Transverse colon (tissue), 4 donors: ENCODE measurements at regions not wholly inside any gene's neighbourhood (a gene's known extent, or its start where the extent isn't known, plus 50 kb on each side); places are given as distances from the start of the nearest gene placed in this dataset.
"Not testable (repeated sequence)": the region's sequence is repeated elsewhere in the genome, so short reads cannot be mapped to it uniquely, and the experiment has no call there.

Experiments
- DNase-seq: peaks from one replicate; pipeline ENCODE4 v3.0.0-alpha.2; 2019
- H3K27ac ChIP-seq, 4 donors: fragments of 200-600 bp; sonication (generic); 2 replicates each; pipeline ENCODE4 v1.5.1; 2016 to 2018; ENCODE audit warnings: inconsistent platforms in 4 of 4
- H3K27me3 ChIP-seq: fragments of 200-600 bp; sonication (generic); 2 replicates; pipeline ENCODE4 v1.5.1; 2017; ENCODE audit warnings: inconsistent platforms
- H3K36me3 ChIP-seq, 4 donors: fragments of 200-600 bp; sonication (generic); 2 replicates each; pipeline ENCODE4 v1.5.1; 2017 to 2019; ENCODE audit warnings: inconsistent platforms in 4 of 4
- H3K4me1 ChIP-seq, 4 donors: fragments of 200-600 bp; sonication (generic); 2 replicates each; pipeline ENCODE4 v1.5.1; 2017 to 2020; ENCODE audit warnings: inconsistent platforms in 4 of 4
- H3K4me3 ChIP-seq, 4 donors: fragments of 200-600 bp; sonication (generic); 1 replicate in 1 of 4; 2 replicates in 3 of 4; pipeline versions ENCODE4 v1.5.1 to v1.6.1; 2017 to 2019; ENCODE audit warnings: inconsistent platforms in 4 of 4
- H3K9me3 ChIP-seq, 2 donors: fragments of 200-600 bp; sonication (generic); 2 replicates each; pipeline ENCODE4 v1.5.1; 2017 to 2019; ENCODE audit warnings: inconsistent platforms in 2 of 2
- EP300 ChIP-seq: sonication (generic); formaldehyde crosslinking; IDR thresholded peaks from one replicate; pipeline ENCODE4 v1.6.1; 2017; ENCODE audit warnings: antibody characterized with exemption, low read depth
- POLR2A ChIP-seq: fragments of 450-650 bp; IDR thresholded peaks from one replicate; pipeline ENCODE4 v1.6.1; 2016; ENCODE audit warnings: antibody characterized with exemption, mild to moderate bottlenecking, moderate library complexity
- POLR2AphosphoS5 ChIP-seq, 3 donors: sonication (generic); formaldehyde crosslinking; IDR thresholded peaks; one replicate each; pipeline ENCODE4 v1.6.1; 2016; ENCODE audit warnings: antibody characterized with exemption in 3 of 3
- WGBS, 2 donors: methylation state at CpG; one replicate each; pipeline ENCODE4 v1.1.5; 2018; ENCODE audit warnings: low coverage in 1 of 2; 5-methylcytosine and 5-hydroxymethylcytosine counted together
- in situ Hi-C, 4 donors: fragments of 200-750 bp; cut with MboI; loops; one replicate each; pipeline versions ENCODE4 v1.15.0 to v1.15.1; 2017; ENCODE audit warnings: low sequenced_read_pairs in 3 of 4, low pct_ligation_motif_present in 1 of 4, low pct_unique_long_range_greater_than_20kb in 1 of 4
- intact Hi-C: fragments of 100-400 bp; cut with DNase I; formaldehyde crosslinking; loops from one replicate; pipeline ENCODE4 v1.15.1; 2023; ENCODE audit warnings: low total_unique reads
- TF ChIP-seq, protein P1 (sequence below), 5 experiments: fragments of 200-600 bp in 3 of 5; fragments of 450-650 bp in 2 of 5; sonication (generic) in 3 of 5; IDR thresholded peaks; 1 replicate in 2 of 5; 2 replicates in 3 of 5; pipeline ENCODE4 v1.5.1; 2016 to 2017; ENCODE audit warnings: antibody characterized with exemption in 5 of 5, inconsistent platforms in 3 of 5, mild to moderate bottlenecking in 2 of 5, moderate library complexity in 1 of 5

DNA sequence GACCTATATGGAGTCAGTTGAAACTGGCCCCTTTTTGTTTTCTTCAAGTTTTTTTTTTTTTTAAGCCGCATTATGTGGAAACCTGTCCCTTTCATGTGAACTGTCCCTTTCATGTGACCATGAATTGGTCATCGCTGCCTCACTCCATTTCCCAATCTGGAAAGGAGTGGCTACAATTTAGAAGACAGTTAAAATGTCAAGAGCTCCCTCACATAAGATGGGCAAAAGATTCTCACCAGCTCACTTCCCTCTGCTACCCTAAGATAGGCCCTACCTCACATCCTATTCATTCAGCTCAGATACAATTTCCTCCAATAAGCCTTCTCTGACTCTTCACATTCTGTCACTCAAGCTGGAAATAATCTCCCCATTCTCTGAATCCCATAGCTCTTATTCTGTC is 111.3 kb upstream of the BCL6 start:
- WGBS, 2 donors: 90 to 100% methylated on average over 2 of the region's 2 CpGs
- in situ Hi-C loops: no loop called here

DNA sequence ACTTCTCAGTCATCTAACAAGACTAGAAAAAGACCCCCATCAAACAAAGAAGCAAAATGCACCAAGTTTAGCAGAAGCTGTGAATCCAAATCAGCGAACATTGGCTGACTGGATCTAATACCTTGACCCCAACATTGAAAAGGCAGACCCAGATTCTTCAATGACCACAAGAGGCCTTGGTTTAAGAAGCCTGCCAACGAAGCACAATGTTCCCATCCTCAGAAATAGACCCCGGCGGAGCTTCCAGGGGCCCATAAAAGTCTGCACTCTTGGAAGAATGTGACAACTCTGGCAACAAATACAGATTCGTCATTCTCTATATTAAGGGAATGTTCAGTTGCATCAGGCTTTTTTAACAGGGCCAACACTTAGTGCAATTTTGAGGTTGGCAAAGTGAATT is 112.8 kb upstream of the BCL6 start:
- TF ChIP-seq EP300 (no peak), POLR2A (no peak), POLR2AphosphoS5 (IDR thresholded peaks at IDR 0.05) (no peak)
- TF ChIP-seq, protein P1, sequence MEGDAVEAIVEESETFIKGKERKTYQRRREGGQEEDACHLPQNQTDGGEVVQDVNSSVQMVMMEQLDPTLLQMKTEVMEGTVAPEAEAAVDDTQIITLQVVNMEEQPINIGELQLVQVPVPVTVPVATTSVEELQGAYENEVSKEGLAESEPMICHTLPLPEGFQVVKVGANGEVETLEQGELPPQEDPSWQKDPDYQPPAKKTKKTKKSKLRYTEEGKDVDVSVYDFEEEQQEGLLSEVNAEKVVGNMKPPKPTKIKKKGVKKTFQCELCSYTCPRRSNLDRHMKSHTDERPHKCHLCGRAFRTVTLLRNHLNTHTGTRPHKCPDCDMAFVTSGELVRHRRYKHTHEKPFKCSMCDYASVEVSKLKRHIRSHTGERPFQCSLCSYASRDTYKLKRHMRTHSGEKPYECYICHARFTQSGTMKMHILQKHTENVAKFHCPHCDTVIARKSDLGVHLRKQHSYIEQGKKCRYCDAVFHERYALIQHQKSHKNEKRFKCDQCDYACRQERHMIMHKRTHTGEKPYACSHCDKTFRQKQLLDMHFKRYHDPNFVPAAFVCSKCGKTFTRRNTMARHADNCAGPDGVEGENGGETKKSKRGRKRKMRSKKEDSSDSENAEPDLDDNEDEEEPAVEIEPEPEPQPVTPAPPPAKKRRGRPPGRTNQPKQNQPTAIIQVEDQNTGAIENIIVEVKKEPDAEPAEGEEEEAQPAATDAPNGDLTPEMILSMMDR (IDR thresholded peaks at IDR 0.05): no peak
- WGBS, 2 donors: 80 to 86% methylated on average over 1 to 5 of the region's 5 CpGs
- Histone ChIP-seq H3K9me3 (peaks cover 4 to 6% of the 10 kb centered on the region in 2 donors), H3K36me3 (no peaks in the 10 kb centered on the region), H3K4me3 (no peak overlapping the region), H3K27me3 (no peaks in the 10 kb centered on the region), H3K4me1 (no peaks in the 10 kb centered on the region), H3K27ac (no peak overlapping the region)
- DNase-seq: no peak
- intact Hi-C loops (no loop called here), in situ Hi-C loops (no loop called here)

More for the DNA sequence above, 111.3 kb upstream of the BCL6 start:
- DNase-seq: no peak
- intact Hi-C loops: no loop called here
- TF ChIP-seq POLR2AphosphoS5 (IDR thresholded peaks at IDR 0.05) (no peak), POLR2A (no peak), EP300 (no peak)
- TF ChIP-seq, protein P1 (IDR thresholded peaks at IDR 0.05): no peak
- Histone ChIP-seq H3K9me3 (peaks cover 4 to 5% of the 10 kb centered on the region in 2 donors), H3K4me1 (no peaks in the 10 kb centered on the region), H3K4me3 (no peak overlapping the region), H3K27ac (no peak overlapping the region), H3K36me3 (no peaks in the 10 kb centered on the region), H3K27me3 (no peaks in the 10 kb centered on the region)

DNA sequence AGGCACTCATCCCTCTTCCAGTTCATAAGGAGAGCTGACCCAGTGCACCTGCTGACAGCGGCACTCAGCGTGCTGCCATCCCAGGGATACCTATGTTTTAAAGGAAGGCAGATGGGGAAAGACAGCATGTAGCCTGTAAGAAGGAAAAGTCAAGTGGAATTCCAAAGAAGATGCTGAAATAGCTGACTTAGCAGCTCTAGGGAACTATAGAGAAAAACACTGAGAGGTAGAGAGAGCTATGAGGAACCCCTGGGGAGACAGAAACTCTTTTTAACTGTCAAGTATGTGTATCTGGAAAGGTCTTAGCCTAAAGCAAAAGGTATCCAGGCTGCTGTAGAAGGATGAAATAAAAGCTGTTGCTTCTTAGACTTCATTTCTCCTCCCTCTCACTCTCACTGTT is 113.4 kb upstream of the BCL6 start:
- Histone ChIP-seq H3K27me3 (no peaks in the 10 kb centered on the region), H3K9me3 (peaks cover 4 to 6% of the 10 kb centered on the region in 2 donors), H3K4me1 (no peaks in the 10 kb centered on the region), H3K27ac (no peak overlapping the region), H3K36me3 (no peaks in the 10 kb centered on the region), H3K4me3 (no peak overlapping the region)
- in situ Hi-C loops: no loop called here
- intact Hi-C loops: no loop called here
- TF ChIP-seq POLR2A: no peak
- TF ChIP-seq EP300: no peak
- no peak for TF ChIP-seq POLR2AphosphoS5 (IDR thresholded peaks at IDR 0.05)
- TF ChIP-seq, protein P1 (IDR thresholded peaks at IDR 0.05): no peak
- WGBS, 2 donors: 90% methylated on average over 2 of the region's 2 CpGs; no CpG with 5 or more reads in 1 of the 2 donors
- no peak for DNase-seq

DNA sequence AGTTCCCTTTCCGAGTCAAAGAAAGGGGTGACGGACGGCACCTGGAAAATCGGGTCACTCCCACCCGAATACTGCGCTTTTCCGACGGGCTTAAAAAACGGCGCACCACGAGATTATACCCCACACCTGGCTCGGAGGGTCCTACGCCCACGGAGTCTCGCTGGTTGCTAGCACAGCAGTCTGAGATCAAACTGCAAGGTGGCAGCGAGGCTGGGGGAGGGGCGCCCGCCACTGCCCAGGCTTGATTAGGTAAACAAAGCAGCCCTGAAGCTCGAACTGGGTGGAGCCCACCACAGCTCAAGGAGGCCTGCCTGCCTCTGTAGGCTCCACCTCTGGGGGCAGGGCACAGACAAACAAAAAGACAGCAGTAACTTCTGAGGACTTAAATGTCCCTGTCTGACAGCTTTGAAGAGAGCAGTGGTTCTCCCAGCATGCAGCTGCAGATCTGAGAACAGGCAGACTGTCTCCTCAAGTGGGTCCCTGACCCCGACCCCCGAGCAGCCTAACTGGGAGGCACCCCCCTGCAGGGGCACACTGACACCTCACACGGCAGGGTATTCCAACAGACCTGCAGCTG is 117.5 kb upstream of the BCL6 start:
- 100% methylated on average over 3 of the region's 22 CpGs; no CpG with 5 or more reads in 1 of the 2 donors for WGBS, 2 donors
- intact Hi-C loops, H3K27ac ChIP-seq, in situ Hi-C loops, H3K4me1 ChIP-seq, H3K27me3 ChIP-seq, H3K9me3 ChIP-seq, H3K36me3 ChIP-seq, DNase-seq, H3K4me3 ChIP-seq: not testable (repeated sequence)
